H1 (cell line): ENCODE measurements at regions not wholly inside any gene's neighbourhood (a gene's known extent, or its start where the extent isn't known, plus 50 kb on each side); places are given as distances from the start of the nearest gene placed in this dataset.

Experiments
- CTCF ChIA-PET: fragments of 300-600 bp; sonication (Branson Sonifier 250); formaldehyde crosslinking; loops from one replicate; lab custom pipeline; 2021; ENCODE audit not compliant: partially characterized antibody; lab: Charles Lee
- POLR2A ChIA-PET: fragments of 300-600 bp; sonication (Branson Sonifier 250); formaldehyde crosslinking; loops from one replicate; lab custom pipeline; 2021; ENCODE audit warnings: inconsistent platforms; ENCODE audit not compliant: partially characterized antibody; lab: Charles Lee
- DNase-seq, 2 experiments: peaks; one replicate each; pipeline versions ENCODE4 v3.0.0 to v3.0.0-alpha.2; 2010 to 2022; ENCODE audit warnings: low spot score in 2 of 2, low read depth in 1 of 2, mixed read lengths in 1 of 2
- FAIRE-seq: peaks from 2 replicates; lab custom pipeline; 2011; peaks lifted over from hg19 to GRCh38; lab: Jason Lieb, UNC
- H2AFZ ChIP-seq: 2 replicates; pipeline ENCODE4 v1.8.1; 2012; ENCODE audit warnings: low read length, inconsistent platforms
- H2AK5ac ChIP-seq: 2 replicates; pipeline ENCODE4 v1.6.1; 2013; ENCODE audit warnings: low read depth, low read length
- H2BK120ac ChIP-seq: replicated peaks from 2 replicates; pipeline ENCODE3; 2013; ENCODE audit warnings: low read depth, low read length, inconsistent platforms
- H2BK12ac ChIP-seq: 2 replicates; pipeline ENCODE4 v1.6.1; 2013; ENCODE audit warnings: low read depth, low read length
- H2BK15ac ChIP-seq: 2 replicates; pipeline ENCODE4 v1.6.1; 2013; ENCODE audit warnings: low read length
- H2BK20ac ChIP-seq: 2 replicates; pipeline ENCODE4 v1.6.1; 2013; ENCODE audit warnings: low read length
- H2BK5ac ChIP-seq: 2 replicates; pipeline ENCODE4 v1.6.1; 2013; ENCODE audit warnings: low read depth, low read length
- H3K14ac ChIP-seq: 2 replicates; pipeline ENCODE4 v1.6.1; 2013; ENCODE audit warnings: inconsistent platforms; ENCODE audit not compliant: insufficient read length
- H3K18ac ChIP-seq: 2 replicates; pipeline ENCODE4 v1.6.1; 2013; ENCODE audit warnings: low read length; ENCODE audit errors: extremely low read depth
- H3K23ac ChIP-seq: 2 replicates; pipeline ENCODE4 v1.6.1; 2013; ENCODE audit warnings: inconsistent platforms; ENCODE audit not compliant: insufficient read length
- H3K23me2 ChIP-seq: 2 replicates; pipeline ENCODE4 v1.6.1; 2013; ENCODE audit warnings: low read depth, low read length
- H3K27ac ChIP-seq: 2 replicates; pipeline ENCODE4 v1.6.1; 2011; ENCODE audit warnings: low read depth, low read length, inconsistent platforms
- H3K27me3 ChIP-seq, 4 experiments: replicated peaks in 1 of 4; 1 replicate in 1 of 4; 2 replicates in 3 of 4; pipeline versions ENCODE4 v1.6.1 to v1.8.1; 2011 to 2013; ENCODE audit warnings: low read length in 3 of 4, mild to moderate bottlenecking in 3 of 4, inconsistent platforms in 2 of 4, mixed read lengths in 2 of 4, moderate library complexity in 1 of 4; ENCODE audit not compliant: control insufficient read depth in 3 of 4, insufficient read depth in 3 of 4; ENCODE audit errors: extremely low read depth in 1 of 4
- H3K36me3 ChIP-seq, 4 experiments: 2 replicates each; pipeline versions ENCODE4 v1.6.1 to v1.8.1; 2011 to 2013; ENCODE audit warnings: mild to moderate bottlenecking in 4 of 4, low read length in 3 of 4, moderate library complexity in 2 of 4, control low read depth in 1 of 4, inconsistent platforms in 1 of 4; ENCODE audit not compliant: insufficient read depth in 4 of 4, control insufficient read depth in 2 of 4
- H3K4ac ChIP-seq: replicated peaks from 2 replicates; pipeline ENCODE3; 2013; ENCODE audit warnings: low read length, low read depth, mixed read lengths, inconsistent platforms; ENCODE audit not compliant: insufficient read length
- H3K4me1 ChIP-seq, 4 experiments: replicated peaks in 1 of 4; 1 replicate in 1 of 4; 2 replicates in 3 of 4; pipeline versions ENCODE4 v1.6.1 to v1.8.1; 2011 to 2013; ENCODE audit warnings: low read length in 3 of 4, inconsistent platforms in 2 of 4, mixed read lengths in 1 of 4; ENCODE audit not compliant: insufficient read depth in 4 of 4, control insufficient read depth in 3 of 4
- H3K4me2 ChIP-seq, 2 experiments: 2 replicates each; pipeline versions ENCODE4 v1.6.1 to v1.8.1; 2011 to 2013; ENCODE audit warnings: low read depth in 2 of 2, low read length in 2 of 2, control low read depth in 1 of 2, inconsistent platforms in 1 of 2, mild to moderate bottlenecking in 1 of 2; ENCODE audit not compliant: insufficient read depth in 1 of 2
- H3K4me3 ChIP-seq, 4 experiments: fragments of 200-600, 300-600 bp in 1 of 4; sonication (generic), shearing (Covaris generic), sonication (Bioruptor Twin) in 1 of 4; 2 replicates each; pipeline versions ENCODE4 v1.5.1 to v1.8.1; 2011 to 2016; ENCODE audit warnings: low read length in 4 of 4, low read depth in 3 of 4, control low read depth in 2 of 4, inconsistent platforms in 2 of 4, mild to moderate bottlenecking in 2 of 4, mixed read lengths in 1 of 4, moderate library complexity in 1 of 4; ENCODE audit not compliant: insufficient read depth in 2 of 4; ENCODE audit errors: extremely low read depth in 1 of 4
- H3K56ac ChIP-seq: replicated peaks from 2 replicates; pipeline ENCODE3; 2013; ENCODE audit warnings: low read depth, mild to moderate bottlenecking, mixed read lengths, low read length, inconsistent platforms; ENCODE audit not compliant: insufficient read length
- H3K79me1 ChIP-seq: 2 replicates; pipeline ENCODE4 v1.6.1; 2013; ENCODE audit warnings: low read depth, low read length, control low read depth
- H3K79me2 ChIP-seq, 2 experiments: 2 replicates each; pipeline versions ENCODE4 v1.6.1 to v1.8.1; 2012 to 2013; ENCODE audit warnings: low read length in 2 of 2, mild to moderate bottlenecking in 2 of 2, inconsistent platforms in 1 of 2; ENCODE audit not compliant: insufficient read depth in 2 of 2, control insufficient read depth in 1 of 2
- H3K9ac ChIP-seq, 4 experiments: replicated peaks in 1 of 4; 1 replicate in 1 of 4; 2 replicates in 3 of 4; pipeline versions ENCODE4 v1.6.1 to v1.8.1; 2011 to 2013; ENCODE audit warnings: low read depth in 3 of 4, low read length in 3 of 4, control low read depth in 2 of 4, mild to moderate bottlenecking in 2 of 4, moderate library complexity in 2 of 4, inconsistent platforms in 1 of 4; ENCODE audit errors: extremely low read depth in 1 of 4
- H3K9me3 ChIP-seq, 2 experiments: 2 replicates each; pipeline versions ENCODE4 v1.6.1 to v1.8.1; 2012 to 2013; ENCODE audit warnings: mild to moderate bottlenecking in 2 of 2, moderate library complexity in 2 of 2, control low read depth in 1 of 2, inconsistent platforms in 1 of 2, low read depth in 1 of 2, low read length in 1 of 2, mixed read lengths in 1 of 2; ENCODE audit not compliant: insufficient read depth in 2 of 2
- H4K20me1 ChIP-seq, 2 experiments: replicated peaks in 1 of 2; 2 replicates each; pipeline versions ENCODE3 to v1.8.1; 2011 to 2013; ENCODE audit warnings: inconsistent platforms in 2 of 2, low read length in 2 of 2, mild to moderate bottlenecking in 1 of 2; ENCODE audit not compliant: insufficient read depth in 2 of 2, control insufficient read depth in 1 of 2
- H4K5ac ChIP-seq: 2 replicates; pipeline ENCODE4 v1.6.1; 2013; ENCODE audit warnings: low read length, low read depth, mixed read lengths, inconsistent platforms; ENCODE audit not compliant: insufficient read length
- H4K8ac ChIP-seq: 2 replicates; pipeline ENCODE4 v1.8.0; 2013; ENCODE audit warnings: mild to moderate bottlenecking, moderate library complexity, low read length, inconsistent platforms; ENCODE audit not compliant: insufficient read depth; ENCODE audit errors: extremely low read depth
- H4K91ac ChIP-seq: replicated peaks from 2 replicates; pipeline ENCODE3; 2013; ENCODE audit warnings: low read length, mixed read lengths, inconsistent platforms; ENCODE audit not compliant: insufficient read length
- CREB1 ChIP-seq: IDR thresholded peaks from 2 replicates; pipeline ENCODE4 v1.6.1; 2012; ENCODE audit warnings: inconsistent platforms
- EGR1 ChIP-seq: IDR thresholded peaks from 2 replicates; pipeline ENCODE4 v1.6.1; 2011; ENCODE audit warnings: low read depth, low read length, borderline replicate concordance
- JUN ChIP-seq: IDR thresholded peaks from 2 replicates; pipeline ENCODE4 v1.6.1; 2011; ENCODE audit warnings: low read depth, mild to moderate bottlenecking, improper control_type of control experiment, low read length
- WGBS, 2 experiments: shearing (Covaris generic) in 1 of 2; methylation state at CpG; one replicate each; pipeline versions ENCODE4 v1.1.6 to v1.1.7; 2013 to 2015; ENCODE audit warnings: low lambda C conversion rate in 2 of 2, mixed read lengths in 2 of 2, inconsistent platforms in 1 of 2, low coverage in 1 of 2, missing lambda C conversion rate in 1 of 2; ENCODE audit not compliant: insufficient replicate concordance in 2 of 2, insufficient coverage in 1 of 2, insufficient read length in 1 of 2; ENCODE audit errors: extremely low coverage in 1 of 2, missing lambda C conversion rate in 1 of 2; 5-methylcytosine and 5-hydroxymethylcytosine counted together

DNA sequence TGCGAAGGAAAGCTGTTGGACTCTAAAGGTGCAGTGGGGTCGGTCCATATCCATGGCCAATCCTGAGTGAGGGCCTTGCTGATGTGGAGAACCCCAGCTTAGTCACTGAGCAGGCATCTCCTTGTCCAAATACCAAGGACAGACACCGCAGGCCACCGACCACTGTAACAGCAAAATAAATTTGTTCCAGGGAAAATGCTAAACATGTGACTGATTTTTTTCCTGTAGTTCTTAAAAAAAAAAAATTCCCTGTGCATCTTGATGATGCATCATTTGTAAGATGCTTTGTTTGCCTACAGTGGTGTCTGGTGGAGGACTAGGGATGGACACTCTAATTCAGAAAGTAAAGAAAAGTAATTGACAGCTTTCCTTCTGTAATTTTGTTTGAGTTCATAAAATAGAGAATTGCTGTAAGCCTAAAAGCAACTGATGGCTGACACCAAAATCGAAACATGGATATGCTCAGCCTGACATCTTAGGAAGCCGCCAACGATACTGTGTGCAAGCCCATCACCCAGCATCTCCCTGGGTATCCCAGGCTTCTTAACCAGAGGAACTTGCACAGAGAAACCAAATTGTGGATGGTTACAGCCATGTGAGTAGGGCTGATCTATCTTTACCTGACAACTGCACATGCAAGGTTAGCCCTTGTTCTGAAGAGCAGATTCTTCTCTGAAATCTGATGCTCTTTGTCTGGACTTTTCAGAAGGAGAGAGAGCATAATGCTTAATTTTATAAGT, 188.6 kb downstream of the ARL4C start:
- POLR2A ChIA-PET: no interaction called here
- H3K79me1 ChIP-seq: no peaks in the 10 kb centered on the region
- H4K8ac ChIP-seq: no peak overlapping the region
- H4K91ac ChIP-seq: no peak overlapping the region
- CTCF ChIA-PET: interaction anchor here (1.4 kb wide), 1 partner anchor 26 kb away, joined by 3 read pairs; no protein-coding TSS in a partner anchor
- H3K79me2 ChIP-seq: no peaks in the 10 kb centered on the region
- H4K5ac ChIP-seq: no peak overlapping the region
- no peak for TF ChIP-seq EGR1
- no peak for TF ChIP-seq JUN
- no peak for TF ChIP-seq CREB1
- TF ChIP-seq, all 59 proteins: peak for 0
- Histone ChIP-seq H3K9ac (no peak overlapping the region), H3K4me1 (peaks cover 0 to 10% (median 7%) of the 10 kb centered on the region in 4 experiments; a peak in 3 of 7 replicates), H3K4ac (no peak overlapping the region), H3K36me3 (no peaks in the 10 kb centered on the region), H2BK15ac (no peak overlapping the region), H3K27ac (no peak overlapping the region), H2BK5ac (no peak overlapping the region), H3K14ac (no peak overlapping the region), H3K4me2 (no peak overlapping the region), H2AFZ (no peak overlapping the region), H3K56ac (no peak overlapping the region), H2BK120ac (no peak overlapping the region), H3K27me3 (no peaks in the 10 kb centered on the region), H3K9me3 (peaks cover 0 to 6% of the 10 kb centered on the region in 2 experiments; a peak in 1 of 4 replicates), H3K4me3 (no peak overlapping the region), H4K20me1 (no peaks in the 10 kb centered on the region), H3K23me2 (no peaks in the 10 kb centered on the region), H2AK5ac (no peak overlapping the region), H3K23ac (no peak overlapping the region), H2BK12ac (no peak overlapping the region; the same call in 1 of the 2 replicates), H2BK20ac (no peak overlapping the region), H3K18ac (no peak overlapping the region)
- FAIRE-seq (no peak), DNase-seq (no peak)
- 88% methylated on average over 7 of the region's 7 CpGs; no CpG with 5 or more reads in 1 of the 2 experiments for WGBS, 2 experiments
